ENCODE measurements at regions not wholly inside any gene's neighbourhood (a gene's known extent, or its start where the extent isn't known, plus 50 kb on each side); places are given as distances from the start of the nearest gene placed in this dataset.

DNA sequence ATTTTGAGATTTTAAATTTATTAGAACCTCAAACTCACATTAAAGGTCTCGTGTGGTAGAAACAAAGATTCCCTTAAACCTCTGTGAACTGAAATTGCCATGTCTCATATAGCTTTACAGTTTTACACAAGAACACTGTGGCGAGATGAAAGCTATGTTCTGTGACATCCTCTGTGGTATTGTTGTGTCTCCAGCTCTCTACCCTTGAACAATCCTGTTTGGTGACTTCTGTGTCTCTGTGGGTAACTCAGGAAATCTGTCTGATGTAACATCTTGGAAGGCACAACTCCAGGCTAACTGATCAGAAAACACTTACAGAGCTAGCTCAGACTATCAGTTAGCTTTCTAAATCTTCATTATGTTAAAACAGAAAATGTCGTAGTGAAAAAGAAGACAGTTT, 318.8 kb upstream of the GBE1 start:
- no peak overlapping the region for H3K4me3 ChIP-seq
- DNase-seq: no peak
- H3K9me3 ChIP-seq: no peaks in the 10 kb centered on the region
- H3K36me3 ChIP-seq: no peaks in the 10 kb centered on the region
- intact Hi-C loops (cut with DNase I): loop anchor here in 1 of 10 donors (10.0 kb wide), 1 partner anchor 315 kb away; the partner anchor contains the start of gene GBE1
- no peak overlapping the region for H3K27ac ChIP-seq
- 61 to 70% methylated on average over 3 of the region's 3 CpGs for WGBS, 2 donors
- no peak for ATAC-seq
- no peaks in the 10 kb centered on the region for H3K27me3 ChIP-seq
- TF ChIP-seq, protein P1, sequence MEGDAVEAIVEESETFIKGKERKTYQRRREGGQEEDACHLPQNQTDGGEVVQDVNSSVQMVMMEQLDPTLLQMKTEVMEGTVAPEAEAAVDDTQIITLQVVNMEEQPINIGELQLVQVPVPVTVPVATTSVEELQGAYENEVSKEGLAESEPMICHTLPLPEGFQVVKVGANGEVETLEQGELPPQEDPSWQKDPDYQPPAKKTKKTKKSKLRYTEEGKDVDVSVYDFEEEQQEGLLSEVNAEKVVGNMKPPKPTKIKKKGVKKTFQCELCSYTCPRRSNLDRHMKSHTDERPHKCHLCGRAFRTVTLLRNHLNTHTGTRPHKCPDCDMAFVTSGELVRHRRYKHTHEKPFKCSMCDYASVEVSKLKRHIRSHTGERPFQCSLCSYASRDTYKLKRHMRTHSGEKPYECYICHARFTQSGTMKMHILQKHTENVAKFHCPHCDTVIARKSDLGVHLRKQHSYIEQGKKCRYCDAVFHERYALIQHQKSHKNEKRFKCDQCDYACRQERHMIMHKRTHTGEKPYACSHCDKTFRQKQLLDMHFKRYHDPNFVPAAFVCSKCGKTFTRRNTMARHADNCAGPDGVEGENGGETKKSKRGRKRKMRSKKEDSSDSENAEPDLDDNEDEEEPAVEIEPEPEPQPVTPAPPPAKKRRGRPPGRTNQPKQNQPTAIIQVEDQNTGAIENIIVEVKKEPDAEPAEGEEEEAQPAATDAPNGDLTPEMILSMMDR (IDR thresholded peaks at IDR 0.05): no peak
- peaks cover 0 to 14% (median 8%) of the 10 kb centered on the region in 9 donors for H3K4me1 ChIP-seq

DNA sequence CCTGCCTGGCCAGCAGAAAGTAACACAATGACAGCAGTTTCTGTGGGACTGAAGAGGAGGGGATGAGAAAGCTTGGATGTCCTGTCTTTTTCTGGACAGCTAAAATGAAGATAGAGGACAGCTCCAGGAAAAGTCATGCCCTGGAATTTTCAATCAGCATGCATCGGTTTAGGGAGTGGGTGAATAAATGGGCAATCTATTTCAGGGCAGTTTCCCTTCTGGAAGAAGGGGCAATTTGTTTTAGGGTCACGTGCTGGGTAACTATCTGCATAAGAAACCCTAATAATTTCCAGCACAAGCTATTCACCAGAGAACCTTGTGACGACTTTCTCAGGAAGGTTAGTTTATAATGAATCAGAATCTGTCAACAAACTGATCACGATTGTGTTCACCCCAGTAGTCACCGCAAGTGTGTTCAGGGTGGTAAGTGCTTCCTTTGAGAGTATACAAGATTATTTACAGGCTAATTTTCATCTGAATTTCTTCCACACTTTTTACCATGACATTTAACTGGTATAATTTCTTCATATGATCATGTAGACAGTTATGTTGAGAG, 318.0 kb upstream of the GBE1 start:
- no peaks in the 10 kb centered on the region for H3K36me3 ChIP-seq
- H3K9me3 ChIP-seq: no peaks in the 10 kb centered on the region
- no peak for ATAC-seq
- intact Hi-C loops (cut with DNase I): no loop called here
- H3K4me1 ChIP-seq: peaks cover 0 to 7% (median 0%) of the 10 kb centered on the region in 9 donors
- TF ChIP-seq, protein P1 (IDR thresholded peaks at IDR 0.05): no peak
- WGBS, 2 donors: 84 to 85% methylated on average over 5 of the region's 5 CpGs
- H3K27ac ChIP-seq: no peak overlapping the region
- DNase-seq: no peak
- H3K4me3 ChIP-seq: no peak overlapping the region
- no peaks in the 10 kb centered on the region for H3K27me3 ChIP-seq

GRCh38 chr3:82078246-82078645, 316.8 kb upstream of the GBE1 start:
- DNase-seq (no peak), ATAC-seq (no peak)
- Histone ChIP-seq H3K9me3 (no peaks in the 10 kb centered on the region), H3K27me3 (no peaks in the 10 kb centered on the region), H3K4me1 (peaks cover 0 to 6% (median 0%) of the 10 kb centered on the region in 9 donors), H3K27ac (no peak overlapping the region), H3K36me3 (no peaks in the 10 kb centered on the region), H3K4me3 (no peak overlapping the region)
- intact Hi-C loops (cut with DNase I): no loop called here
- TF ChIP-seq, protein P1 (IDR thresholded peaks at IDR 0.05): no peak
- 79 to 93% methylated on average over 3 of the region's 3 CpGs for WGBS, 2 donors

- ATAC-seq (no peak), DNase-seq (no peak)
- H3K4me1 ChIP-seq: no peaks in the 10 kb centered on the region
- H3K4me3 ChIP-seq: no peak overlapping the region
- no peaks in the 10 kb centered on the region for H3K9me3 ChIP-seq
- H3K27ac ChIP-seq: no peak overlapping the region
- TF ChIP-seq, protein P1 (IDR thresholded peaks at IDR 0.05): no peak
- H3K36me3 ChIP-seq: no peaks in the 10 kb centered on the region
- 73 to 82% methylated on average over 7 of the region's 7 CpGs for WGBS, 2 donors
- no peaks in the 10 kb centered on the region for H3K27me3 ChIP-seq
- intact Hi-C loops (cut with DNase I): no loop called here
These were observed 306.0 kb upstream of the GBE1 start for GRCh38 chr3:82067420-82067819.

Measured in heart right ventricle (tissue), 16 donors.